A549 (cell line): ENCODE measurements at regions not wholly inside any gene's neighbourhood (a gene's known extent, or its start where the extent isn't known, plus 50 kb on each side); places are given as distances from the start of the nearest gene placed in this dataset.

Experiments
- ATAC-seq, 2 experiments: fragments of 200-7000 bp in 1 of 2; fragments of >200 bp in 1 of 2; cut with Nextera tagmentation in 1 of 2; cut with Tn5 transposase in 1 of 2; 3 replicates each; pipeline versions ENCODE4 v1.8.0 to v1.9.1; 2018 to 2020; ENCODE audit warnings: mild to moderate bottlenecking in 1 of 2, moderate library complexity in 1 of 2
- CTCF ChIA-PET: fragments of 300-600 bp; sonication (Branson Sonifier 250); formaldehyde crosslinking; extraction: SDS; loops from one replicate; lab custom pipeline; 2021; ENCODE audit warnings: antibody characterized with exemption, inconsistent platforms; lab: Yijun Ruan, JAX
- POLR2A ChIA-PET: fragments of 350-600 bp; formaldehyde crosslinking; extraction: SDS; loops from one replicate; lab custom pipeline; 2021; ENCODE audit warnings: antibody characterized with exemption, inconsistent platforms; lab: Yijun Ruan, JAX
- DNase-seq, 2 experiments: peaks; one replicate each; pipeline versions ENCODE4 v3.0.0 to v3.0.0-alpha.2; 2011 to 2016; ENCODE audit warnings: low read depth in 1 of 2, low spot score in 1 of 2
- FAIRE-seq: peaks from 2 replicates; lab custom pipeline; 2011; peaks lifted over from hg19 to GRCh38; lab: Jason Lieb, UNC
- H3K27ac ChIP-seq, 2 experiments: fragments of >200 bp; sonication (Bioruptor Twin); formaldehyde crosslinking; 3 replicates each; pipeline ENCODE4 v1.5.1; 2016 to 2017
- H3K4me1 ChIP-seq: fragments of >200 bp; sonication (Bioruptor Twin); formaldehyde crosslinking; 3 replicates; pipeline ENCODE4 v1.6.1; 2016
- H3K4me2 ChIP-seq: fragments of >200 bp; sonication (Bioruptor Twin); formaldehyde crosslinking; 3 replicates; pipeline ENCODE4 v1.6.1; 2016
- H3K4me3 ChIP-seq: fragments of >200 bp; sonication (Bioruptor Twin); formaldehyde crosslinking; 3 replicates; pipeline ENCODE4 v1.5.1; 2016
- H3K9me3 ChIP-seq: fragments of >200 bp; sonication (Bioruptor Twin); formaldehyde crosslinking; 3 replicates; pipeline ENCODE4 v1.6.1; 2016
- CBX2 ChIP-seq: fragments of 200-600 bp; sonication (generic); IDR thresholded peaks from 2 replicates; pipeline ENCODE4 v1.6.1; 2016; ENCODE audit warnings: low read depth, mild to moderate bottlenecking, borderline replicate concordance
- CBX8 ChIP-seq: fragments of 200-600 bp; sonication (generic); IDR thresholded peaks from 2 replicates; pipeline ENCODE4 v1.6.1; 2016
- CEBPB ChIP-seq, 2 experiments: fragments of >200 bp in 1 of 2; sonication (Bioruptor Twin) in 1 of 2; formaldehyde crosslinking in 1 of 2; IDR thresholded peaks; 2 replicates each; pipeline ENCODE4 v1.6.1; 2012 to 2016
- CHD4 ChIP-seq: fragments of 200-600 bp; sonication (generic); IDR thresholded peaks from 2 replicates; pipeline ENCODE4 v1.6.1; 2016; ENCODE audit warnings: antibody characterized with exemption, mild to moderate bottlenecking, borderline replicate concordance
- E2F6 ChIP-seq: IDR thresholded peaks from 2 replicates; pipeline ENCODE4 v1.6.1; 2012; ENCODE audit warnings: low read depth, borderline replicate concordance
- FOSB ChIP-seq: fragments of 250-450 bp; sonication (Bioruptor Pico); IDR thresholded peaks from 2 replicates; pipeline ENCODE4 v1.5.0; 2020; ENCODE audit warnings: mild to moderate bottlenecking, moderate library complexity
- FOSL2 ChIP-seq, 2 experiments: fragments of 450-650 bp in 1 of 2; fragments of >200 bp in 1 of 2; sonication (Bioruptor Twin) in 1 of 2; formaldehyde crosslinking; IDR thresholded peaks; 2 replicates each; pipeline versions ENCODE4 v1.5.0 to v1.6.1; 2016 to 2020; ENCODE audit warnings: mild to moderate bottlenecking in 1 of 2, moderate library complexity in 1 of 2
- GATA3 ChIP-seq: IDR thresholded peaks from 2 replicates; pipeline ENCODE4 v1.6.1; 2012; ENCODE audit warnings: borderline replicate concordance
- HEYL ChIP-seq: fragments of 250-450 bp; sonication (Bioruptor Pico); IDR thresholded peaks from 2 replicates; pipeline ENCODE4 v1.8.0; 2021; ENCODE audit warnings: mild to moderate bottlenecking, moderate library complexity
- HMGXB4 ChIP-seq: fragments of 250-450 bp; sonication (Bioruptor Pico); IDR thresholded peaks from 2 replicates; pipeline ENCODE4 v1.5.0; 2021; ENCODE audit warnings: mild to moderate bottlenecking, moderate library complexity, borderline replicate concordance
- HOXB13 ChIP-seq: fragments of 250-450 bp; sonication (Bioruptor Pico); IDR thresholded peaks from 2 replicates; pipeline ENCODE4 v1.5.0; 2020; ENCODE audit warnings: low read depth, mild to moderate bottlenecking, moderate library complexity
- JUN ChIP-seq, 2 experiments: fragments of >200 bp; sonication (Bioruptor Twin); formaldehyde crosslinking; IDR thresholded peaks; 2 replicates in 1 of 2; 3 replicates in 1 of 2; pipeline ENCODE4 v1.6.1; 2016 to 2017
- JUNB ChIP-seq: fragments of >200 bp; sonication (Bioruptor Twin); formaldehyde crosslinking; IDR thresholded peaks from 2 replicates; pipeline ENCODE4 v1.6.1; 2016
- KDM1A ChIP-seq: fragments of 200-600 bp; sonication (generic); IDR thresholded peaks from 2 replicates; pipeline ENCODE4 v1.6.1; 2016; ENCODE audit warnings: low read depth, mild to moderate bottlenecking
- NFE2L2 ChIP-seq: fragments of 150-350 bp; conservative IDR thresholded peaks from 2 replicates; pipeline ENCODE4 v1.6.1; 2014; ENCODE audit warnings: low read length
- POLR2AphosphoS2 ChIP-seq: conservative IDR thresholded peaks from 2 replicates; pipeline ENCODE4 v1.6.1; 2012; ENCODE audit warnings: low read length, improper control_type of control experiment, inconsistent platforms
- RAD21 ChIP-seq, 2 experiments: fragments of >200 bp in 1 of 2; sonication (Bioruptor Twin) in 1 of 2; formaldehyde crosslinking in 1 of 2; IDR thresholded peaks in 1 of 2; conservative IDR thresholded peaks in 1 of 2; 2 replicates in 1 of 2; 3 replicates in 1 of 2; pipeline ENCODE4 v1.6.1; 2012 to 2018; ENCODE audit warnings: inconsistent platforms in 1 of 2
- RARB ChIP-seq: fragments of 250-450 bp; sonication (Bioruptor Pico); IDR thresholded peaks from 2 replicates; pipeline ENCODE4 v1.8.0; 2021; ENCODE audit warnings: mild to moderate bottlenecking, moderate library complexity
- RCOR1 ChIP-seq: fragments of 150-350 bp; IDR thresholded peaks from 2 replicates; pipeline ENCODE4 v1.6.1; 2014; ENCODE audit warnings: antibody characterized with exemption, low read length, low read depth
- RNF2 ChIP-seq: fragments of 200-600 bp; sonication (generic); IDR thresholded peaks from 2 replicates; pipeline ENCODE4 v1.6.1; 2016; ENCODE audit warnings: low read depth, mild to moderate bottlenecking, antibody characterized with exemption, moderate library complexity, borderline replicate concordance
- SMC3 ChIP-seq: fragments of >200 bp; sonication (Bioruptor Twin); formaldehyde crosslinking; IDR thresholded peaks from 3 replicates; pipeline ENCODE4 v1.6.1; 2018; ENCODE audit warnings: inconsistent platforms
- TFCP2L1 ChIP-seq: fragments of 250-450 bp; sonication (Bioruptor Pico); IDR thresholded peaks from 2 replicates; pipeline ENCODE4 v1.5.0; 2021; ENCODE audit warnings: mild to moderate bottlenecking
- USF2 ChIP-seq: fragments of 450-650 bp; IDR thresholded peaks from 2 replicates; pipeline ENCODE4 v1.6.1; 2014; ENCODE audit warnings: antibody characterized with exemption
- ZC3H11A ChIP-seq: fragments of 450-650 bp; IDR thresholded peaks from 2 replicates; pipeline ENCODE4 v1.6.1; 2014; ENCODE audit warnings: antibody characterized with exemption, mild to moderate bottlenecking
- ZNF302 ChIP-seq: fragments of 250-450 bp; sonication (Bioruptor Pico); IDR thresholded peaks from 2 replicates; pipeline ENCODE4 v1.9.0; 2021; ENCODE audit warnings: inconsistent platforms, mild to moderate bottlenecking, moderate library complexity
- ZSCAN20 ChIP-seq: fragments of 250-450 bp; sonication (Bioruptor Pico); IDR thresholded peaks from 2 replicates; pipeline ENCODE4 v1.8.0; 2022; ENCODE audit warnings: mild to moderate bottlenecking, moderate library complexity
- WGBS: methylation state at CpG from one replicate; pipeline ENCODE4 v1.1.6; 2017; ENCODE audit errors: missing lambda C conversion rate; 5-methylcytosine and 5-hydroxymethylcytosine counted together

GRCh38 chr5:104265531-104266140 is 703.0 kb upstream of the NUDT12 start:
- ATAC-seq (no peak), FAIRE-seq (no peak), DNase-seq (no peak)
- no peak overlapping the region for H3K27ac ChIP-seq
- POLR2A ChIA-PET, result no interaction called here
- no peaks in the 10 kb centered on the region for H3K4me1 ChIP-seq
- 86% methylated on average over 1 of the region's 1 CpG for WGBS
- CTCF ChIA-PET, result no interaction called here
- no peak for TF ChIP-seq CBX8
- TF ChIP-seq ZSCAN20 (CRISPR knock-in tag), result no peak
- TF ChIP-seq JUN (IDR thresholded peaks at IDR 0.05), result no peak
- TF ChIP-seq FOSL2 (IDR thresholded peaks at IDR 0.05), result no peak
- no peak for TF ChIP-seq FOSL2 (CRISPR knock-in tag; IDR thresholded peaks at IDR 0.05)
- H3K9me3 ChIP-seq, result no peaks in the 10 kb centered on the region
- H3K4me2 ChIP-seq, result no peak overlapping the region
- H3K4me3 ChIP-seq, result no peak overlapping the region

- Histone ChIP-seq H3K4me3 (no peak overlapping the region), H3K4me2 (no peak overlapping the region), H3K9me3 (no peaks in the 10 kb centered on the region), H3K4me1 (no peaks in the 10 kb centered on the region), H3K27ac (no peak overlapping the region)
- ChIA-PET POLR2A (no interaction called here), CTCF (no interaction called here)
- FAIRE-seq (no peak), DNase-seq (no peak), ATAC-seq (no peak)
- TF ChIP-seq FOSB (CRISPR knock-in tag) (no peak), USF2 (no peak), CBX2 (no peak), CHD4 (no peak), HMGXB4 (CRISPR knock-in tag) (no peak)
- 15% methylated on average over 3 of the region's 3 CpGs for WGBS
These were observed 684.7 kb upstream of the NUDT12 start for GRCh38 chr5:104247260-104247659.

GRCh38 chr5:104241046-104241445 is 678.5 kb upstream of the NUDT12 start:
- H3K4me3 ChIP-seq, result no peak overlapping the region
- DNase-seq, result no peak
- no peak for FAIRE-seq
- H3K27ac ChIP-seq, result no peak overlapping the region
- no peak overlapping the region for H3K4me2 ChIP-seq
- no peaks in the 10 kb centered on the region for H3K4me1 ChIP-seq
- ATAC-seq, result no peak
- TF ChIP-seq SMC3, result no peak
- no peak for TF ChIP-seq POLR2AphosphoS2
- no peak for TF ChIP-seq GATA3
- ChIA-PET POLR2A (no interaction called here), CTCF (no interaction called here)
- no peaks in the 10 kb centered on the region for H3K9me3 ChIP-seq
- WGBS, result 56% methylated on average over 4 of the region's 4 CpGs

- FAIRE-seq (no peak), ATAC-seq (no peak), DNase-seq (no peak)
- CTCF ChIA-PET, result no interaction called here
- Histone ChIP-seq H3K4me1 (no peaks in the 10 kb centered on the region), H3K9me3 (no peaks in the 10 kb centered on the region), H3K4me2 (no peak overlapping the region), H3K4me3 (no peak overlapping the region), H3K27ac (no peak overlapping the region)
- no peak for TF ChIP-seq HEYL
- TF ChIP-seq E2F6, result no peak
- no peak for TF ChIP-seq ZC3H11A
- TF ChIP-seq CEBPB (IDR thresholded peaks at IDR 0.05), result no peak
- TF ChIP-seq RAD21 (conservative IDR thresholded peaks at IDR 0.05 in 1 of 2, IDR thresholded peaks at IDR 0.05 in 1 of 2), result no peak
- no peak for TF ChIP-seq USF2
- TF ChIP-seq NFE2L2, result no peak
- no peak for TF ChIP-seq POLR2AphosphoS2
- no peak for TF ChIP-seq TFCP2L1 (CRISPR knock-in tag)
- no peak for TF ChIP-seq RNF2
- TF ChIP-seq HOXB13 (CRISPR knock-in tag), result no peak
- no peak for TF ChIP-seq JUNB
- no peak for TF ChIP-seq ZNF302 (CRISPR knock-in tag)
- no peak for TF ChIP-seq CBX2
- TF ChIP-seq KDM1A, result no peak
- TF ChIP-seq RARB (CRISPR knock-in tag), result no peak
- TF ChIP-seq CBX8, result no peak
- no peak for TF ChIP-seq RCOR1
- WGBS, result 26% methylated on average over 5 of the region's 5 CpGs
- POLR2A ChIA-PET, result no interaction called here
These were observed 675.0 kb upstream of the NUDT12 start for GRCh38 chr5:104237586-104237985.
